ENCODE measurements at regions not wholly inside any gene's neighbourhood (a gene's known extent, or its start where the extent isn't known, plus 50 kb on each side); places are given as distances from the start of the nearest gene placed in this dataset.

DNA sequence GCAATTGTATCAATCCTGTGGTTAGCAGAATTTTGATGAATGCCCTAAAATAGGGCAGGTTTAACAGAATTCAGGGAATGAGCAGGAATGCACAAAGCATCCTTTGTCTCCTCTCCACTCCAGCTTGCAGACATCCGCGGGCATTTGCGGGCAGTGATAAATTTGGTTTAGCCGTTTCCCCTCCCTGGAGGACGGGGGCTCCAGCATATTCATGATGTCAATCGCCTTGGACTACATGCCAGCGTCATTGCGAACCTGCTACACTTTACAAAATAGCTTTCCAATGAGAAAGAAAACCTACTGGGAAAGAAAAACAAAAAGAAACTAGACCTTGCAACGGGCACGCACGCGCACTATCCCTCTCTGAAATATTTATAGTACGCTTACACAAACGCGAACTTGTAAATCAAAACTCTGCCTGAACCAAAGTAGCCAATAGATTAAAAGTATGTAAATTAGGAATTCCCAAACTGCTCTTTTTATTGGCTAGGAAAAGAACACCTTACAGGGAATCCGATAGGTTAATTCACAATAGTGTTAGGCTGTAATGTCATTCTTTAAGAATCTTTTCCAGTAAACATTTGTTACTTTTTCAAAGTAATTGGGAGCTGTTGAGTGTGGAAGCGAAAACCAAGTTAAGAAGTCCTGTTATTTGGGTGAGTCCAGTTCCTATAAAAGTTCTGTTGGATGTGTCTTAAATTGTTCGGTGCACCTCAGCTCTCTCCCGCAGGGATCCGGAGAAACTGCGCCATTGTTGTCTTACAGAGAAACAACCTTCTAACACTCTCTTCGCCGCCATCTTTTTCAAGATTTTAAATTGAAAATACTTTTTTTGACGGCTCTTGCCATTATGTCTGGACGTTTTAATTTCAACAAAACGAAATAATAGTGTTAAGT, 136.7 kb downstream of the HFE start:
- Mint-ChIP-seq H3K27ac (no peak overlapping the region), H3K9me3 (ENCODE audit: low read depth) (no peaks in the 10 kb centered on the region), H3K4me3 (ENCODE audit: low read depth) (no peak overlapping the region), H3K36me3 (ENCODE audit: insufficient read depth) (no peaks in the 10 kb centered on the region), H3K4me1 (ENCODE audit: low read depth) (peaks cover 26% of the 10 kb centered on the region), H3K27me3 (no peaks in the 10 kb centered on the region)
- TF ChIP-seq, protein P1, sequence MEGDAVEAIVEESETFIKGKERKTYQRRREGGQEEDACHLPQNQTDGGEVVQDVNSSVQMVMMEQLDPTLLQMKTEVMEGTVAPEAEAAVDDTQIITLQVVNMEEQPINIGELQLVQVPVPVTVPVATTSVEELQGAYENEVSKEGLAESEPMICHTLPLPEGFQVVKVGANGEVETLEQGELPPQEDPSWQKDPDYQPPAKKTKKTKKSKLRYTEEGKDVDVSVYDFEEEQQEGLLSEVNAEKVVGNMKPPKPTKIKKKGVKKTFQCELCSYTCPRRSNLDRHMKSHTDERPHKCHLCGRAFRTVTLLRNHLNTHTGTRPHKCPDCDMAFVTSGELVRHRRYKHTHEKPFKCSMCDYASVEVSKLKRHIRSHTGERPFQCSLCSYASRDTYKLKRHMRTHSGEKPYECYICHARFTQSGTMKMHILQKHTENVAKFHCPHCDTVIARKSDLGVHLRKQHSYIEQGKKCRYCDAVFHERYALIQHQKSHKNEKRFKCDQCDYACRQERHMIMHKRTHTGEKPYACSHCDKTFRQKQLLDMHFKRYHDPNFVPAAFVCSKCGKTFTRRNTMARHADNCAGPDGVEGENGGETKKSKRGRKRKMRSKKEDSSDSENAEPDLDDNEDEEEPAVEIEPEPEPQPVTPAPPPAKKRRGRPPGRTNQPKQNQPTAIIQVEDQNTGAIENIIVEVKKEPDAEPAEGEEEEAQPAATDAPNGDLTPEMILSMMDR (IDR thresholded peaks at IDR 0.05; ENCODE audit: unreplicated experiment), result no peak
- DNase-seq (ENCODE audit: low spot score, unreplicated experiment), result no peak

DNA sequence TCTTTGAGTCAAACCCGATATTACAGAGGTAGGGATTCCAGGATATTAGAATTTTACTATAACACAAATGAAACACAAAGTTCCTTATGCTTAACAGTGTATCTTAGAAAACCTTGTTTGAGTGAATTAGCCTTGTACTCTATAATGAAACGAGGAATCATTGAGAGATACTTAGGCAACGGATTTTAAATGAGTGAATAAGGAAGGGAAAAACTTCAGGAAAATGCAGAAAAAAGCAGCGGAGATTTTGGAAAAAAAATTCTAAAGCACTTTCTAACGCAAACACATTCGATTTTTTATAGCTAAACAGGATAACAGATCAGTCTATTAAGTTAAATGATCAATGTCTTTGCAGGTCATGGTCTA, 137.3 kb downstream of the HFE start:
- H3K27me3 Mint-ChIP-seq, result no peaks in the 10 kb centered on the region
- TF ChIP-seq, protein P1 (IDR thresholded peaks at IDR 0.05; ENCODE audit: unreplicated experiment), result no peak
- no peak overlapping the region for H3K4me3 Mint-ChIP-seq (ENCODE audit: low read depth)
- H3K4me1 Mint-ChIP-seq (ENCODE audit: low read depth), result peaks cover 23% of the 10 kb centered on the region
- DNase-seq (ENCODE audit: low spot score, unreplicated experiment), result no peak
- H3K9me3 Mint-ChIP-seq (ENCODE audit: low read depth), result no peaks in the 10 kb centered on the region
- no peaks in the 10 kb centered on the region for H3K36me3 Mint-ChIP-seq (ENCODE audit: insufficient read depth)
- no peak overlapping the region for H3K27ac Mint-ChIP-seq

DNA sequence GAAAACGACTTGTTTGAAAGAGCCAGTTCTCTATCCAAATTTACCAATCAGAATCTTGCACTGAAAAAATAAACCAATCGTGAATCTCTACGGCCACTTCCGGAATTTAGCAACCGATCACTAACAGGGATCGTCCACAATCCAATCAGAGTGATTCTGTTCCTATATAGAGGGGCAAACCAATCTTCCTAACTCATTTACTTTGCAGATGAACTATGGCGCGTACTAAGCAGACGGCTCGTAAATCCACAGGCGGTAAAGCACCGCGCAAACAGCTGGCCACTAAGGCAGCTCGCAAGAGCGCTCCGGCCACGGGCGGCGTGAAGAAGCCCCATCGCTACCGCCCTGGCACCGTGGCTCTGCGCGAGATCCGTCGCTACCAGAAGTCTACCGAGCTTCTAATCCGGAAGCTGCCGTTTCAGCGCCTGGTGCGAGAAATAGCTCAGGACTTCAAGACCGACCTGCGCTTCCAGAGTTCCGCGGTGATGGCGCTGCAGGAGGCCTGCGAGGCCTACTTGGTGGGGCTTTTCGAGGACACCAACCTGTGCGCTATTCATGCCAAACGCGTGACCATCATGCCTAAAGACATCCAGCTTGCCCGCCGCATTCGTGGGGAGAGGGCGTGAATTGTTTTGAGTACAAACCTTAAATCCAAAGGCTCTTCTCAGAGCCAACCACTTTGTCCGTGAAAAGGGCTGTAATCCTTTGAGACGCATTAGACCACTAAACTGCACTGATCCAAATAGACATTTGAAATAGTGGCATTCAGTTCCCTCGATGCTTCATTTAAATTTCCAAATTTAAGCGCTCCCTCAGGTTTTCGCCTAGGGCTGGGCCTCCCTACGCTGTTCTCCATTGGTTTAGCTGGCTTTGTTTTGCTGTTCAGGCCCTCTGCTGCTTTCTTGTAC, 138.0 kb downstream of the HFE start:
- no peaks in the 10 kb centered on the region for H3K9me3 Mint-ChIP-seq (ENCODE audit: low read depth)
- TF ChIP-seq, protein P1 (IDR thresholded peaks at IDR 0.05; ENCODE audit: unreplicated experiment), result peak; percentile 55
- no peak for DNase-seq (ENCODE audit: low spot score, unreplicated experiment)

DNA sequence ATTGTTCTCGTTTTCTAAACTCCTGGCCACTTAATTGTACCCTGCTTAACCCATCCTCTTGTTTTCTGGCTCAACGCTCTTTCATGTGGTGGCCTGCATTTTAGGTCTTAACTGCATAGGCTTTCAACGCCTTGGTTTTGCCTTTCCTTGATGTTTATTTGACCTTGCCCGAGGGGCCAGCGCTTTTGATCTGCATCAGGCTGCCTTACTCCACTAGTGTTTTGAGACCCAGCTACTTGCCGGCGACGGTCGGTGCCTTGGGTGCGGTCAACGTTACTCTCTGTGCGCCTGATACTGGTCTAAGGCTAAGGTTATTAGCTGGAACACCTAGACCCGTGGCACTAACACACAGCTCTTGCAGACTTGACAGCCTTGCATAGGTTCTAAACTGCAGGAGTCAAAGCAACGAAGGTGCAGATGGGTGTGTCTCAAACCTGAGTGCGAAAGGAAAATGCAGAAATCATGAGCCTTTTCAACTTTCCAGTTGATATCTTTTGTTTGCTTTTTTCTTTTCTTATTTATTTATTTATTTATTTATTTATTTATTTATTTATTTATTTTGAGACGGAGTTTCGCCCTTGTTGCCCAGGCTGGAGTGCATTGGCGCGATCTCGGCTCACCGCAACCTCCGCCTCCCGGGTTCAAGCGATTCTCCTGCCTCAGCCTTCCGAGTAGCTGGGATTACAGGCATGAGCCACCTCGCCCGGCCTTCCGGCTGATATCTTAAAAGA, 138.8 kb downstream of the HFE start:
- H3K27ac Mint-ChIP-seq, result peak overlapping the region; percentile 96
- TF ChIP-seq, protein P1 (IDR thresholded peaks at IDR 0.05; ENCODE audit: unreplicated experiment), result no peak
- peaks cover 12% of the 10 kb centered on the region for H3K4me1 Mint-ChIP-seq (ENCODE audit: low read depth)
- no peaks in the 10 kb centered on the region for H3K27me3 Mint-ChIP-seq
- H3K36me3 Mint-ChIP-seq (ENCODE audit: insufficient read depth), result no peaks in the 10 kb centered on the region
- DNase-seq (ENCODE audit: low spot score, unreplicated experiment), result no peak
- no peaks in the 10 kb centered on the region for H3K9me3 Mint-ChIP-seq (ENCODE audit: low read depth)
- peak overlapping the region; percentile 70 for H3K4me3 Mint-ChIP-seq (ENCODE audit: low read depth)

More for the DNA sequence above, 138.0 kb downstream of the HFE start:
- H3K4me3 Mint-ChIP-seq (ENCODE audit: low read depth), result no peak overlapping the region
- no peaks in the 10 kb centered on the region for H3K27me3 Mint-ChIP-seq
- H3K4me1 Mint-ChIP-seq (ENCODE audit: low read depth), result peaks cover 17% of the 10 kb centered on the region
- H3K27ac Mint-ChIP-seq, result no peak overlapping the region
- no peaks in the 10 kb centered on the region for H3K36me3 Mint-ChIP-seq (ENCODE audit: insufficient read depth)

DNA sequence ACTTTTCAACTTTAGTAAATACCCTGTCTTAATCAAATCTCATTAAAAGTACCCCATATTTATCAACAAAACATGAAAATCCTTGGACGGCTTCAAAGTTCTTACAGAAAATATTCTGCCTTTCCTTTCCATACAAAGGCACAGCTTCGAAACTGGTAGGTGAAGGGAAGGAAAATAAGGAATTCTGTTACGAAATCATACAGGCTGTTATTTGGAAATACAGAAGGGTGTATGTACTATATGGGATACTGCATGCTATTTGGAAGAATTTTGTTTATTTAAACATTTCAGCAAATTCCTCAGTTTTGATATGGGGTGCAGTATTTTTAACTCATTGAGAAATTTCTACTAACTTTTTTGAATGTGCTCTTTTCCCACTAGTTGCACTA, 138.4 kb upstream of the BTN3A2 start:
- TF ChIP-seq, protein P1 (IDR thresholded peaks at IDR 0.05; ENCODE audit: unreplicated experiment), result no peak
- Mint-ChIP-seq H3K36me3 (ENCODE audit: insufficient read depth) (no peaks in the 10 kb centered on the region), H3K4me3 (ENCODE audit: low read depth) (peak overlapping the region; percentile 70), H3K27me3 (no peaks in the 10 kb centered on the region), H3K9me3 (ENCODE audit: low read depth) (no peaks in the 10 kb centered on the region), H3K27ac (peak overlapping the region; percentile 96), H3K4me1 (ENCODE audit: low read depth) (peaks cover 12% of the 10 kb centered on the region)
- no peak for DNase-seq (ENCODE audit: low spot score, unreplicated experiment)

Data from progenitor cell of endocrine pancreas (in vitro differentiated cells).